Mammary epithelial cell (primary cell): ENCODE measurements at regions not wholly inside any gene's neighbourhood (a gene's known extent, or its start where the extent isn't known, plus 50 kb on each side); places are given as distances from the start of the nearest gene placed in this dataset.

ENCODE experiments used
- EZH2 ChIP-seq: IDR thresholded peaks from 2 replicates; pipeline ENCODE4 v1.6.1; 2012; ENCODE audit warnings: low read length, inconsistent platforms, borderline replicate concordance
- TF ChIP-seq, protein P1 (sequence below), 2 donors: IDR thresholded peaks in 1 of 2; conservative IDR thresholded peaks in 1 of 2; 2 replicates each; pipeline ENCODE4 v1.5.1; 2011 to 2012; ENCODE audit warnings: inconsistent platforms in 2 of 2, low read length in 2 of 2, mild to moderate bottlenecking in 2 of 2, control low read depth in 1 of 2, low read depth in 1 of 2; ENCODE audit not compliant: insufficient read depth in 1 of 2; ENCODE audit errors: extremely low read depth in 1 of 2

DNA sequence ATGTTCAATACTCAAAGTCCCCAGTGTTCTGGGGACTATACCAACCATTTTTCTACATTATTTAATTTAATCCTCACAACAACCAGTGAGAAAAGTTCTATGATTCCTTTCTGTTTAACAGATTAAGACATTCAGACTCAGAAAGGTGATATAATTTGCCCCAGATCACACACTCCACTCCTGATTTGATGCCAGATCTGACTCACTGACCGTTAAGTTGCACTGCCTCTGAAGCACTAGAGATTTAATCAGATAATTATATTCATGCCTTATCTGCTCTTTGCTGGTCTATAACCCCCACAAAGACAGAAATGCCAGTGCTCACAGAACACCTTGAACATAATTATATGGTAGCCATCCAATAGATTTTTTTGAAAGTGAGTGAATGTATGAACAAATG is 501.0 kb downstream of the IGSF11 start:
- TF ChIP-seq, protein P1, sequence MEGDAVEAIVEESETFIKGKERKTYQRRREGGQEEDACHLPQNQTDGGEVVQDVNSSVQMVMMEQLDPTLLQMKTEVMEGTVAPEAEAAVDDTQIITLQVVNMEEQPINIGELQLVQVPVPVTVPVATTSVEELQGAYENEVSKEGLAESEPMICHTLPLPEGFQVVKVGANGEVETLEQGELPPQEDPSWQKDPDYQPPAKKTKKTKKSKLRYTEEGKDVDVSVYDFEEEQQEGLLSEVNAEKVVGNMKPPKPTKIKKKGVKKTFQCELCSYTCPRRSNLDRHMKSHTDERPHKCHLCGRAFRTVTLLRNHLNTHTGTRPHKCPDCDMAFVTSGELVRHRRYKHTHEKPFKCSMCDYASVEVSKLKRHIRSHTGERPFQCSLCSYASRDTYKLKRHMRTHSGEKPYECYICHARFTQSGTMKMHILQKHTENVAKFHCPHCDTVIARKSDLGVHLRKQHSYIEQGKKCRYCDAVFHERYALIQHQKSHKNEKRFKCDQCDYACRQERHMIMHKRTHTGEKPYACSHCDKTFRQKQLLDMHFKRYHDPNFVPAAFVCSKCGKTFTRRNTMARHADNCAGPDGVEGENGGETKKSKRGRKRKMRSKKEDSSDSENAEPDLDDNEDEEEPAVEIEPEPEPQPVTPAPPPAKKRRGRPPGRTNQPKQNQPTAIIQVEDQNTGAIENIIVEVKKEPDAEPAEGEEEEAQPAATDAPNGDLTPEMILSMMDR (conservative IDR thresholded peaks at IDR 0.05 in 1 of 2, IDR thresholded peaks at IDR 0.05 in 1 of 2; ENCODE audit: extremely low read depth in 1 of 2, insufficient read depth in 1 of 2, low read depth in 1 of 2, low read length in 2 of 2), result no peak
- TF ChIP-seq EZH2, result no peak
